Right lobe of liver (tissue), 6 donors: ENCODE measurements at regions not wholly inside any gene's neighbourhood (a gene's known extent, or its start where the extent isn't known, plus 50 kb on each side); places are given as distances from the start of the nearest gene placed in this dataset.

Experiments used
- ATAC-seq, 4 donors: fragments of 200-7000 bp; cut with Tn5 transposase; one replicate each; pipeline ENCODE4 v1.9.1; 2020; ENCODE audit warnings: mild to moderate bottlenecking in 4 of 4, moderate library complexity in 4 of 4
- DNase-seq, 3 donors: peaks; one replicate each; pipeline ENCODE4 v3.0.0-alpha.2; 2020
- H3K27ac ChIP-seq, 3 donors: fragments of 200-600 bp; one replicate each; pipeline ENCODE4 v1.8.0; 2022
- H3K27me3 ChIP-seq, 2 donors: fragments of 200-600 bp; one replicate each; pipeline ENCODE4 v1.8.0; 2022
- H3K36me3 ChIP-seq, 4 donors: fragments of 200-600 bp; sonication (generic) in 1 of 4; one replicate each; pipeline versions ENCODE4 v1.5.1 to v1.8.0; 2017 to 2022; ENCODE audit warnings: control low read depth in 1 of 4
- H3K4me1 ChIP-seq, 4 donors: fragments of 200-600 bp; sonication (generic) in 1 of 4; one replicate each; pipeline versions ENCODE4 v1.5.1 to v1.8.0; 2017 to 2022; ENCODE audit warnings: control low read depth in 1 of 4
- H3K4me3 ChIP-seq, 3 donors: fragments of 200-600 bp; one replicate each; pipeline ENCODE4 v1.8.0; 2022
- H3K9me3 ChIP-seq, 4 donors: fragments of 200-600 bp; sonication (generic) in 1 of 4; one replicate each; pipeline versions ENCODE4 v1.5.1 to v1.8.0; 2017 to 2022; ENCODE audit warnings: control low read depth in 1 of 4
- POLR2A ChIP-seq: fragments of 450-650 bp; IDR thresholded peaks from one replicate; pipeline ENCODE4 v1.6.1; 2017; ENCODE audit warnings: antibody characterized with exemption, mild to moderate bottlenecking
- WGBS: methylation state at CpG from one replicate; pipeline ENCODE4 v1.1.6; 2018; ENCODE audit warnings: low coverage, low lambda C conversion rate; ENCODE audit not compliant: insufficient coverage; ENCODE audit errors: missing lambda C conversion rate; 5-methylcytosine and 5-hydroxymethylcytosine counted together
- intact Hi-C, 2 donors: fragments of 100-400 bp; cut with DNase I; formaldehyde crosslinking; loops; one replicate each; pipeline versions ENCODE4 v1.11.2 to v1.14.1; 2022
- TF ChIP-seq, protein P1 (sequence below), 4 donors: fragments of 200-600 bp in 3 of 4; fragments of 450-650 bp in 1 of 4; IDR thresholded peaks; one replicate each; pipeline versions ENCODE4 v1.5.1 to v1.8.0; 2016 to 2022; ENCODE audit warnings: antibody characterized with exemption in 4 of 4, mild to moderate bottlenecking in 2 of 4
- donor health status: DM: no; HTN: yes; CAD: no.
- donor health status: DM: no; HTN: no; CAD: no.
- donor health status: DM: no; HTN: no; CAD: no.
- donor health status: DM: no; HTN: yes; CAD: no.
- donor health status: DM: no; HTN: yes; CAD: no.

DNA sequence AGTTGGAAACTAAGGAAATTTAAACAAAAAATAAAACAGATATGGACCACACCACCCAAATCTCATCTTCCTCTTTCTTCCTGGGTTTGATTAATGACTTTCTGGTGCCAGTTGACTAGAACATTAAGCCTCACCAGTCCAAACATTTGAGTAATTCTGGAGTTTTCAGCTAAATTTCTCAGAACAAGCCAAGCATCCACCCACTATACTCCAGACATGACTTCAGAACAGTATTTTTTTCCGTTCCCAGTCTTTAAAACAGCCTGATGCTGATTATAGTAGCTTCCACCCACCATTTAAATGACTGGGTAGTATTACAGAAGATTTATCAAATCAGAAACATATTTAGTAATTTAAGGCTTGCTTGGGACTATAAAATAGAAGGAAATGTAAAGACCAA, 230.9 kb upstream of the UBASH3B start:
- Histone ChIP-seq H3K27me3 (no peaks in the 10 kb centered on the region), H3K4me3 (no peak overlapping the region), H3K27ac (no peak overlapping the region), H3K4me1 (peaks cover 0 to 4% (median 0%) of the 10 kb centered on the region in 4 donors), H3K36me3 (no peaks in the 10 kb centered on the region), H3K9me3 (no peaks in the 10 kb centered on the region)
- DNase-seq (no peak), ATAC-seq (no peak)
- TF ChIP-seq, protein P1, sequence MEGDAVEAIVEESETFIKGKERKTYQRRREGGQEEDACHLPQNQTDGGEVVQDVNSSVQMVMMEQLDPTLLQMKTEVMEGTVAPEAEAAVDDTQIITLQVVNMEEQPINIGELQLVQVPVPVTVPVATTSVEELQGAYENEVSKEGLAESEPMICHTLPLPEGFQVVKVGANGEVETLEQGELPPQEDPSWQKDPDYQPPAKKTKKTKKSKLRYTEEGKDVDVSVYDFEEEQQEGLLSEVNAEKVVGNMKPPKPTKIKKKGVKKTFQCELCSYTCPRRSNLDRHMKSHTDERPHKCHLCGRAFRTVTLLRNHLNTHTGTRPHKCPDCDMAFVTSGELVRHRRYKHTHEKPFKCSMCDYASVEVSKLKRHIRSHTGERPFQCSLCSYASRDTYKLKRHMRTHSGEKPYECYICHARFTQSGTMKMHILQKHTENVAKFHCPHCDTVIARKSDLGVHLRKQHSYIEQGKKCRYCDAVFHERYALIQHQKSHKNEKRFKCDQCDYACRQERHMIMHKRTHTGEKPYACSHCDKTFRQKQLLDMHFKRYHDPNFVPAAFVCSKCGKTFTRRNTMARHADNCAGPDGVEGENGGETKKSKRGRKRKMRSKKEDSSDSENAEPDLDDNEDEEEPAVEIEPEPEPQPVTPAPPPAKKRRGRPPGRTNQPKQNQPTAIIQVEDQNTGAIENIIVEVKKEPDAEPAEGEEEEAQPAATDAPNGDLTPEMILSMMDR (IDR thresholded peaks at IDR 0.05), result no peak
- no peak for TF ChIP-seq POLR2A
- 67% methylated on average over 1 of the region's 1 CpG for WGBS
- intact Hi-C loops, result no loop called here

DNA sequence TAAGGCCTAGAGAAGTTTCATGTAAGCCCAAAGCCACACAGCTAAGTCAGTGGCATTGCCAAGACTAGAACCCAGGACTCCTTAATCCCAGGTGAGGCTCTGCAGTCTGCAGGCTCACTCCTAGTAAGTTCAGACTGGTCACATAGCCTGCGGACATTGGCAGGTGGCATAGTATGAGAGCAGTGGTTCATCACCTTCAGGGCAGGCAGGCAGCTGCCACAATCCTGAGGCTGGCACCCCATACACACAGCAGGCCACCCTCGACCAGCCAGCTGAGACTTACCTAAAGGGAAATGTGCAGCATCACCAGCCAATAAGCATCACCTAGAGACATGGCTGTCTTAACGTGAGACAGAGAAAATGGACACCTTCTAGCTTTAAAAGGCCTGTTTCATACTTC, 231.6 kb upstream of the UBASH3B start:
- H3K9me3 ChIP-seq, result no peaks in the 10 kb centered on the region
- DNase-seq (no peak), ATAC-seq (no peak)
- 57% methylated on average over 1 of the region's 3 CpGs for WGBS
- H3K27ac ChIP-seq, result no peak overlapping the region
- intact Hi-C loops, result no loop called here
- H3K4me1 ChIP-seq, result peaks cover 0 to 4% (median 0%) of the 10 kb centered on the region in 4 donors
- no peaks in the 10 kb centered on the region for H3K27me3 ChIP-seq
- H3K4me3 ChIP-seq, result no peak overlapping the region
- H3K36me3 ChIP-seq, result no peaks in the 10 kb centered on the region
- no peak for TF ChIP-seq POLR2A
- TF ChIP-seq, protein P1 (IDR thresholded peaks at IDR 0.05), result no peak

DNA sequence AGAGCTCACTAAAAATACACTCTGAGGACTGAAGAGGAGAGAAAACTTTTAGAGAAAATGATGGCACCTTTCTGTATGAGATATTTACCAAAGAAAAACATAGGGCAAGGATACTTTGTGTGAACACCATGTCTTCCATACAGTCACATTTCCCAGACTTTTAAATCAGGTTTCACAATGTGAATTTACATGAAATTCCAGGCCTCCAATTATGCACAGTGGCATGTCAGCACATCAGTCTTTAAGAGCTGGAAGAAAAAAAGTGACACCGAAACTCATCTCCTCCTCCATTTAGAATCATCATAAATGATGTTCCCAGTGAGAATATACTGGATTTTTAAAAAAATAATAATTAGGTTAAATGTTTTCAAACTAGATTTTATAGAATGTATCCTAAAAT, 232.2 kb upstream of the UBASH3B start:
- DNase-seq, result no peak
- Histone ChIP-seq H3K27ac (no peak overlapping the region), H3K27me3 (no peaks in the 10 kb centered on the region), H3K9me3 (no peaks in the 10 kb centered on the region), H3K4me3 (no peak overlapping the region), H3K4me1 (peaks cover 0 to 4% (median 0%) of the 10 kb centered on the region in 4 donors), H3K36me3 (no peaks in the 10 kb centered on the region)
- TF ChIP-seq POLR2A, result no peak
- TF ChIP-seq, protein P1 (IDR thresholded peaks at IDR 0.05), result no peak
- ATAC-seq, result no peak
- WGBS, result 100% methylated on average over 1 of the region's 1 CpG
- intact Hi-C loops, result no loop called here

DNA sequence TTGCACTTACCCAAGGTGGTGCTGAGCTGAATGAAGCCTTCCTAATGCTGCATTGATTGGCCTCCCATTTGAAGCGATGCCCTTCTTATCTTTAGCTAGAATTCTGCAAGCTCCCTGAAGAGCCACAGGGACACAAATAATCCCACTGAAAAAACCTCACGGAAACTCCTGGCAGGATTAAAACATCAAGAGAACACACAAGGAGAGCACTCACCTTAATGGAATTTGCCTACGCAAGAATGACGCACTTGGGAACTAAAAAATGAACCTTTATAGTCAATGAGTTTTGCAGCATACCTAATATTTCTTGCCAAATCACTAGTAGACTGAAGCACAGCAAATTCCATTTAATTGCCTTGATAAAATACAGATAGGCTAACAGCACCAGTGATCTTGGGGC, 232.8 kb upstream of the UBASH3B start:
- Histone ChIP-seq H3K27me3 (no peaks in the 10 kb centered on the region), H3K27ac (no peak overlapping the region), H3K9me3 (no peaks in the 10 kb centered on the region), H3K4me3 (no peak overlapping the region), H3K4me1 (peaks cover 0 to 4% (median 0%) of the 10 kb centered on the region in 4 donors), H3K36me3 (no peaks in the 10 kb centered on the region)
- DNase-seq, result no peak
- WGBS, result 89% methylated on average over 4 of the region's 4 CpGs
- no peak for TF ChIP-seq POLR2A
- TF ChIP-seq, protein P1 (IDR thresholded peaks at IDR 0.05), result no peak
- no peak for ATAC-seq
- intact Hi-C loops, result no loop called here

DNA sequence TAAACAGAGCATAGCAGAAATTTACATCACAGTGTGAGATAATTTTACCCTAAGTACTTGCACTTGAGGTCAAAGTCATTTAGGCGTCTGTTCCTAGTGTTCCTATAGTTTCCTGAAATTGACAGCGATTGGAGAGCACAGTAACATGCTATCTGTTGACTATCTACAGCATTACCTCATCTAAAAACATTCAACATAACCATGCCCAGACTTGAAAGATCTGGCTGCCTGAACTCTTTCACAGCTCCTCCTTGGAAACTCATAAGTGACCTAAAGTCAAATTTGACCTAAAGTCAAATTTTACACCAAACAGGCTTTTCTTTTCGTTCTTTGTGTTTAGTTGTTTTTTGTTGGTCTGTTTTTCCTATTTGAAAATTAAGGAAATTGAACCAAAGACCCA, 233.8 kb upstream of the UBASH3B start:
- WGBS, result 65% methylated on average over 3 of the region's 3 CpGs

More for the DNA sequence above, 233.8 kb upstream of the UBASH3B start:
- TF ChIP-seq, protein P1 (IDR thresholded peaks at IDR 0.05), result no peak
- no peak for TF ChIP-seq POLR2A
- Histone ChIP-seq H3K4me3 (no peak overlapping the region), H3K4me1 (peaks cover 0 to 4% (median 0%) of the 10 kb centered on the region in 4 donors), H3K27ac (no peak overlapping the region), H3K27me3 (no peaks in the 10 kb centered on the region), H3K36me3 (no peaks in the 10 kb centered on the region), H3K9me3 (no peaks in the 10 kb centered on the region)
- DNase-seq (no peak), ATAC-seq (no peak)
- intact Hi-C loops, result no loop called here
